LNCAP (cell line): ENCODE measurements at regions not wholly inside any gene's neighbourhood (a gene's known extent, or its start where the extent isn't known, plus 50 kb on each side); places are given as distances from the start of the nearest gene placed in this dataset.

Source experiments
- CTCF ChIP-seq: fragments of 450-650 bp; IDR thresholded peaks from 2 replicates; pipeline ENCODE4 v1.5.1; 2017; ENCODE audit warnings: mild to moderate bottlenecking

- TF ChIP-seq CTCF: no peak
Observed at GRCh38 chr3:110243081-110243480, 828.5 kb upstream of the NECTIN3 start.

GRCh38 chr3:110246796-110247376 lies 824.7 kb upstream of the NECTIN3 start:
- no peak for TF ChIP-seq CTCF

- TF ChIP-seq CTCF: no peak
Observed at GRCh38 chr3:110248666-110249065, 823.0 kb upstream of the NECTIN3 start.

DNA sequence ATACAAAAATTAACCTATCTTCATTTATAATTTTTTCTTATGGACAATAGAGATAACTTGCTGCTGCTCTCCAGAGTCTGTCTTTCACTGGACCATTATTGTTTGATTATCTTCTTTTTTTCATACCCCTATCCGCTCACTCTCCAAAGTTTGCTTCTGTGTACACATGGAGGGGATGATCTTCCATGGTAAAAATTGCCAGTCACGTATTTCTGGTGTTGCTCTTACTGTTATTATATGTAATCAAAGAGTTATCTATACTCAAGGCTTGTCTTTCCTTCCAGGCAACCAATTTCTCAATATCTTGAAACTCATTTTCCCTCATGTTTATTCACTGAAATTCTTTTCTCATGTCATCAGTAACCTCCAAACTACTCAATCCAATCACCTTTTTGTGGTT lies 817.8 kb upstream of the NECTIN3 start:
- no peak for TF ChIP-seq CTCF

DNA sequence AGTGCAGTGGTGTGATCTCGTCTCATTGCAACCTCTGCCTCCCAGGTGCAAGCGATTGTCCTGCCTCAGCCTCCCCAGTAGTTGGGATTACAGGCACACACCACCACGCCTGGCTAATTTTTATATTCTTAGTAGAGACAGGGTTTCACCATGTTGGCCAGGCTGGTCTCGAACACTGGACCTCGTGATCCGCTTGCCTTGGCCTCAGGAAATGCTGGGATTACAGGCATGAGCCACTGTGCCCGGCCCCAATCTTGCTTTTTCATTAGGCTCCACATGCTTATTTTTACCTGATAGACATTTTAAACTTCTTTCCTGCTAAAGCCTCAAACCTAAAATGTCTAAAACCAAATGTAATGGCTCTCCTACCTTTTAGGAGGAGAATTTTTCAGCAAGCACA lies 817.0 kb upstream of the NECTIN3 start:
- no peak for TF ChIP-seq CTCF

- no peak for TF ChIP-seq CTCF
Observed at GRCh38 chr3:110261141-110261540, 810.5 kb upstream of the NECTIN3 start.

DNA sequence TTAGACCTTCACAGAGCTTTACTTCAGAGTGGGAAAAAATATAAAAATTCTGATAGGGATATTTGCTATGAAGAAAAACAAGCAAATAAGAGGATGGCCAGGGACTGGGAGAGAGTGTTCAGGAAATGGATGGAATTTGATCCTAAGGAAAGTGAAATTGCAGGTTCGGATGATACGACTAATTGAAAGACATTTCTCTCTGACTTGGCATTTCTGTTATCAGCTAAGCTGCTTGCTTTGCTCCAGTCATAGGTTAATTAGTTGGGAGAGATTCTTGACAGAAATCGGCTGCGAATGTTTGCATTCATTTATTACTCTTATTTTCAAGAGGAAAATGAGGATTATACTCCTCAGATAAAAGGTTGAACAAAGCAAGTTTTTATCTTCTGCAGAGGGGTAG lies 808.7 kb upstream of the NECTIN3 start:
- no peak for TF ChIP-seq CTCF

DNA sequence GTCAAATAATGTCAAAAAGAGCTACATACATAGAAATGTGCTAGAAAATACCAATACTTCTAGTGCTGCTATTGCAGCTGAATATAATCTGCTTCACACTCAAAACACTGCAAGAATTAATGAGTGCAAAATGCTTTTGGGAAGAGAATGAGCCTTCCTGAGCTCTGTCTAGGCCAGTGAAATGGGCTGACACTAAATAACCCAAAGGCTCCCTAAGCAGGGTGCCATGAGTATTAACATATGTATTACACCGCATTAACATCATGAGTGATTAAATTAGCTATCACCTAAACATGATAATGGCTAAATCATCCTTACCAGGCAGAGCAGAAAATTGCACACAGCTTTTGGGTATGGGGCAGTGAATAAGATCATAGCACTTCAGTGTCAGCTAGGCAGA lies 806.3 kb upstream of the NECTIN3 start:
- no peak for TF ChIP-seq CTCF
